WERI-Rb-1 (cell line): ENCODE measurements at regions not wholly inside any gene's neighbourhood (a gene's known extent, or its start where the extent isn't known, plus 50 kb on each side); places are given as distances from the start of the nearest gene placed in this dataset.

ENCODE experiments used
- DNase-seq: peaks from one replicate; pipeline ENCODE4 v3.0.0-alpha.2; 2020
- H3K27ac ChIP-seq: fragments of 250-450 bp; sonication (Bioruptor Pico); 2 replicates; pipeline ENCODE4 v1.5.1; 2020; ENCODE audit warnings: mild to moderate bottlenecking, moderate library complexity
- H3K27me3 ChIP-seq: fragments of 250-450 bp; sonication (Bioruptor Pico); 2 replicates; pipeline ENCODE4 v1.5.1; 2021; ENCODE audit warnings: mild to moderate bottlenecking, low read depth, moderate library complexity; ENCODE audit not compliant: insufficient read depth, severe bottlenecking
- H3K36me3 ChIP-seq: fragments of 250-450 bp; sonication (Bioruptor Pico); 2 replicates; pipeline ENCODE4 v1.5.1; 2020; ENCODE audit warnings: mild to moderate bottlenecking, moderate library complexity
- H3K4me3 ChIP-seq: 2 replicates; pipeline ENCODE4 v1.5.1; 2011; ENCODE audit warnings: low read depth, mild to moderate bottlenecking, control low read depth, low read length
- H3K9me3 ChIP-seq: fragments of 250-450 bp; sonication (Bioruptor Pico); 2 replicates; pipeline ENCODE4 v1.5.1; 2021; ENCODE audit warnings: mild to moderate bottlenecking, moderate library complexity; ENCODE audit not compliant: severe bottlenecking
- CTCF ChIP-seq: IDR thresholded peaks from 2 replicates; pipeline ENCODE4 v1.5.1; 2011; ENCODE audit warnings: low read depth, mild to moderate bottlenecking, control low read depth, inconsistent platforms, low read length

- Histone ChIP-seq H3K36me3 (no peaks in the 10 kb centered on the region), H3K27ac (no peak overlapping the region), H3K9me3 (no peaks in the 10 kb centered on the region), H3K4me3 (no peak overlapping the region), H3K27me3 (peaks cover 30% of the 10 kb centered on the region)
- DNase-seq: no peak
- no peak for TF ChIP-seq CTCF
Observed at GRCh38 chrX:79094075-79094832, 50.2 kb upstream of the GPR174 start.
